IMR-90 (cell line): ENCODE measurements at regions not wholly inside any gene's neighbourhood (a gene's known extent, or its start where the extent isn't known, plus 50 kb on each side); places are given as distances from the start of the nearest gene placed in this dataset.

Experiments used
- CEBPB ChIP-seq: IDR thresholded peaks from 2 replicates; pipeline ENCODE4 v1.6.1; 2012; ENCODE audit warnings: low read depth, low read length, improper control_type of control experiment
- CTCF ChIP-seq: conservative IDR thresholded peaks from 2 replicates; pipeline ENCODE4 v1.5.1; 2012; ENCODE audit warnings: mild to moderate bottlenecking, low read depth, low read length, improper control_type of control experiment
- FOS ChIP-seq: fragments of 150-350 bp; IDR thresholded peaks from 2 replicates; pipeline ENCODE4 v1.6.1; 2016; ENCODE audit warnings: low read depth, low read length
- MAFK ChIP-seq: IDR thresholded peaks from 2 replicates; pipeline ENCODE4 v1.6.1; 2012; ENCODE audit warnings: low read depth, low read length, improper control_type of control experiment
- MAZ ChIP-seq: IDR thresholded peaks from 2 replicates; pipeline ENCODE4 v1.6.1; 2012; ENCODE audit warnings: low read depth, mild to moderate bottlenecking, low read length, improper control_type of control experiment, moderate library complexity, borderline replicate concordance
- MXI1 ChIP-seq: IDR thresholded peaks from 2 replicates; pipeline ENCODE4 v1.6.1; 2012; ENCODE audit warnings: low read depth, mild to moderate bottlenecking, low read length, moderate library complexity, borderline replicate concordance
- NFE2L2 ChIP-seq: fragments of 150-350 bp; IDR thresholded peaks from 2 replicates; pipeline ENCODE4 v1.6.1; 2016; ENCODE audit warnings: low read depth, mild to moderate bottlenecking, low read length
- POLR2A ChIP-seq: IDR thresholded peaks from 2 replicates; pipeline ENCODE4 v1.6.1; 2012; ENCODE audit warnings: mild to moderate bottlenecking, low read depth, low read length
- RAD21 ChIP-seq: IDR thresholded peaks from 2 replicates; pipeline ENCODE4 v1.6.1; 2012; ENCODE audit warnings: low read length, improper control_type of control experiment
- RCOR1 ChIP-seq: IDR thresholded peaks from 2 replicates; pipeline ENCODE4 v1.6.1; 2012; ENCODE audit warnings: mild to moderate bottlenecking, low read length, improper control_type of control experiment; ENCODE audit not compliant: insufficient replicate concordance
- RFX5 ChIP-seq: IDR thresholded peaks from 2 replicates; pipeline ENCODE4 v1.8.0; 2012; ENCODE audit warnings: low read depth, mild to moderate bottlenecking, low read length, moderate library complexity
- SMC3 ChIP-seq: fragments of 150-350 bp; IDR thresholded peaks from 2 replicates; pipeline ENCODE4 v1.6.1; 2016; ENCODE audit warnings: low read depth, mild to moderate bottlenecking, antibody characterized with exemption, low read length, moderate library complexity
- USF2 ChIP-seq: fragments of 150-350 bp; IDR thresholded peaks from 2 replicates; pipeline ENCODE4 v1.6.1; 2017; ENCODE audit warnings: mild to moderate bottlenecking, antibody characterized with exemption, low read length, low read depth
- TF ChIP-seq, protein P1 (sequence below): fragments of 150-350 bp; IDR thresholded peaks from 2 replicates; pipeline ENCODE4 v1.6.1; 2016; ENCODE audit warnings: low read depth, mild to moderate bottlenecking, low read length, moderate library complexity, borderline replicate concordance

GRCh38 chr11:11036185-11036847 is 178.5 kb upstream of the ZBED5 start:
- TF ChIP-seq CTCF (no peak), POLR2A (no peak), USF2 (no peak), FOS (no peak), SMC3 (no peak), RAD21 (no peak), NFE2L2 (no peak), RCOR1 (no peak), CEBPB (no peak), MAZ (no peak), MAFK (no peak), MXI1 (no peak), RFX5 (no peak)
- TF ChIP-seq, protein P1, sequence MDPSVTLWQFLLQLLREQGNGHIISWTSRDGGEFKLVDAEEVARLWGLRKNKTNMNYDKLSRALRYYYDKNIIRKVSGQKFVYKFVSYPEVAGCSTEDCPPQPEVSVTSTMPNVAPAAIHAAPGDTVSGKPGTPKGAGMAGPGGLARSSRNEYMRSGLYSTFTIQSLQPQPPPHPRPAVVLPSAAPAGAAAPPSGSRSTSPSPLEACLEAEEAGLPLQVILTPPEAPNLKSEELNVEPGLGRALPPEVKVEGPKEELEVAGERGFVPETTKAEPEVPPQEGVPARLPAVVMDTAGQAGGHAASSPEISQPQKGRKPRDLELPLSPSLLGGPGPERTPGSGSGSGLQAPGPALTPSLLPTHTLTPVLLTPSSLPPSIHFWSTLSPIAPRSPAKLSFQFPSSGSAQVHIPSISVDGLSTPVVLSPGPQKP = no peak
